ENCODE measurements at regions not wholly inside any gene's neighbourhood (a gene's known extent, or its start where the extent isn't known, plus 50 kb on each side); places are given as distances from the start of the nearest gene placed in this dataset.

DNA sequence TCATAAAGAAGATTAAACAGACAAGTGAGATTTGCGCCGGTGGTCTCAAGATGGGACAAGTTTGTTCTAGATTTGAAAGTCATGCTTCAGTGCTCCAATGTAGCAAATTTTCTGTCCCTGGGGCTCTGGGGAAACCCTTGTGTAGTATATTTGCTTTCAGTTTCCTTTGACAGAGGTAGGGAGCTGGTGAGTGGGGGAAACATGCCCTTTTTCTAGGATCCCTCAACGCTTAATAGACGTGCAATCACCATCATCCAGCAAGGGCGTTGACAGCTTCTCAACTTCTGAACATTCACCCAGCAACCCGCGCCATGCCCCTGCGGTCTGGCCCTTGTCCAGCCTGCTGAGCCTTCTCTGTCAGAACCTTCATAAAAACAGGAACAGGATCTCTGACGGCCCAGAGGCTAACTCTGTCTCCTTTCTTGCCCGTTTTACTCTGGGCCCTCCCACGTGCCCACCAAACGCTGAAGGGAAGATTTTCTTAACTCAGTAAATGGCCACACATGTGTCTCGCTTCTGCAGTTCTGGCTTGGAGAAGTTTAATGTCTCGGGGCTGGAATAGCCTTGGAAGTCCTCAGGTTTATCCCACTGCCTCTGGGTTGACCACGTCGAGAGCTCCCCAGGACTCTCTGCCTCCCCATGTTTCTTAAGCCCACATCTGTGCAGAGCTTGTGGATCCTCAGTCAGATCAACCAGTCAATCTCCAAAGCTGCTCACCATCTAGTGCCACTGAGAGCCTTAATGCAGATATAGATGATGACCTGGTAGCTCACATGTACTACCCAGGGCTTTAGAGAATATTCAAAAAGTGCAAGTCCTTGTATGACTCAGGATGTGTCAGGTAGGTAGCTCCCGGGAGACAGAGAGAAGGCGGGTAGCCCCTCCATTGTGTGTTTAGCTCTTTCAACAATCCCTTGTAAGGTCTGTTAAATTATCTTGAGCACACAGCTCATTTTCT, 58.1 kb upstream of the CCND2 start:
- TF ChIP-seq, protein P1, sequence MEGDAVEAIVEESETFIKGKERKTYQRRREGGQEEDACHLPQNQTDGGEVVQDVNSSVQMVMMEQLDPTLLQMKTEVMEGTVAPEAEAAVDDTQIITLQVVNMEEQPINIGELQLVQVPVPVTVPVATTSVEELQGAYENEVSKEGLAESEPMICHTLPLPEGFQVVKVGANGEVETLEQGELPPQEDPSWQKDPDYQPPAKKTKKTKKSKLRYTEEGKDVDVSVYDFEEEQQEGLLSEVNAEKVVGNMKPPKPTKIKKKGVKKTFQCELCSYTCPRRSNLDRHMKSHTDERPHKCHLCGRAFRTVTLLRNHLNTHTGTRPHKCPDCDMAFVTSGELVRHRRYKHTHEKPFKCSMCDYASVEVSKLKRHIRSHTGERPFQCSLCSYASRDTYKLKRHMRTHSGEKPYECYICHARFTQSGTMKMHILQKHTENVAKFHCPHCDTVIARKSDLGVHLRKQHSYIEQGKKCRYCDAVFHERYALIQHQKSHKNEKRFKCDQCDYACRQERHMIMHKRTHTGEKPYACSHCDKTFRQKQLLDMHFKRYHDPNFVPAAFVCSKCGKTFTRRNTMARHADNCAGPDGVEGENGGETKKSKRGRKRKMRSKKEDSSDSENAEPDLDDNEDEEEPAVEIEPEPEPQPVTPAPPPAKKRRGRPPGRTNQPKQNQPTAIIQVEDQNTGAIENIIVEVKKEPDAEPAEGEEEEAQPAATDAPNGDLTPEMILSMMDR (IDR thresholded peaks at IDR 0.05), result no peak
- TF ChIP-seq EZH2 (IDR thresholded peaks at IDR 0.05; ENCODE audit: borderline replicate concordance, insufficient read depth, low read depth, low read length, poor library complexity, severe bottlenecking), result no peak
